PC-3 (cell line): ENCODE measurements at regions not wholly inside any gene's neighbourhood (a gene's known extent, or its start where the extent isn't known, plus 50 kb on each side); places are given as distances from the start of the nearest gene placed in this dataset.
A peak's percentile ranks its signal among the peaks of the same experiment; 100 is the strongest.
"Not testable (repeated sequence)": the region's sequence is repeated elsewhere in the genome, so short reads cannot be mapped to it uniquely, and the experiment has no call there.

Experiments
- ATAC-seq: fragments of 200-7000 bp; cut with Tn5 transposase; 2 replicates; pipeline ENCODE4 v1.9.1; 2020; ENCODE audit warnings: mild to moderate bottlenecking, moderate library complexity
- BruUV-seq: library from RNA; stranded (reverse); fragments of 400-500 nt; replicated peaks from 2 replicates; lab custom pipeline; 2021; lab: Mats Ljungman, UMichigan
- CTCF ChIA-PET: fragments of 300-600 bp; sonication (Branson Sonifier 250); formaldehyde crosslinking; loops from one replicate; lab custom pipeline; 2022; ENCODE audit warnings: antibody characterized with exemption; lab: Charles Lee
- POLR2A ChIA-PET: fragments of 300-600 bp; sonication (Branson Sonifier 250); formaldehyde crosslinking; loops from one replicate; lab custom pipeline; 2022; ENCODE audit warnings: antibody characterized with exemption; ENCODE audit not compliant: unreplicated experiment; lab: Charles Lee
- DNase-seq: peaks from one replicate; pipeline ENCODE4 v3.0.0-alpha.2; 2015
- H2AFZ ChIP-seq: fragments of 300-600 bp; sonication (generic); 2 replicates; pipeline ENCODE4 v1.6.0; 2016; ENCODE audit warnings: antibody characterized with exemption, low read length
- H3F3A ChIP-seq: fragments of 300-600 bp; sonication (generic); one replicate; pipeline ENCODE4 v1.6.0; 2017; ENCODE audit warnings: antibody characterized with exemption, low read length, control low read depth, mild to moderate bottlenecking; ENCODE audit not compliant: unreplicated experiment
- H3K27ac ChIP-seq: fragments of 300-600 bp; sonication (generic); 2 replicates; pipeline ENCODE4 v1.5.1; 2016; ENCODE audit warnings: mild to moderate bottlenecking, low read length
- H3K27me3 ChIP-seq: fragments of 300-600 bp; sonication (generic); 2 replicates; pipeline ENCODE4 v1.6.1; 2016; ENCODE audit warnings: low read length, mixed read lengths
- H3K36me3 ChIP-seq: fragments of 300-600 bp; sonication (generic); 2 replicates; pipeline ENCODE4 v1.6.1; 2016; ENCODE audit warnings: low read depth, mixed run types, low read length, mixed read lengths
- H3K4me1 ChIP-seq: fragments of 300-600 bp; sonication (generic); 2 replicates; pipeline ENCODE4 v1.5.1; 2016; ENCODE audit warnings: low read length; ENCODE audit not compliant: insufficient read depth
- H3K4me2 ChIP-seq: fragments of 300-600 bp; sonication (generic); 2 replicates; pipeline ENCODE4 v1.6.0; 2016; ENCODE audit warnings: low read length
- H3K4me3 ChIP-seq: fragments of 300-600 bp; sonication (generic); 2 replicates; pipeline ENCODE4 v1.5.1; 2016; ENCODE audit warnings: mild to moderate bottlenecking, low read length, mixed read lengths
- H3K79me2 ChIP-seq: fragments of 300-600 bp; sonication (generic); 2 replicates; pipeline ENCODE4 v1.6.1; 2017; ENCODE audit warnings: low read length, mixed read lengths
- H3K9ac ChIP-seq: fragments of 300-600 bp; sonication (generic); 2 replicates; pipeline ENCODE4 v1.6.0; 2016; ENCODE audit warnings: mild to moderate bottlenecking, low read length
- H3K9me2 ChIP-seq: fragments of 300-600 bp; sonication (generic); replicated peaks from 2 replicates; pipeline ENCODE4 v1.6.1; 2016; ENCODE audit warnings: mixed run types, low read length, mixed read lengths
- H3K9me3 ChIP-seq: fragments of 300-600 bp; sonication (generic); 2 replicates; pipeline ENCODE4 v1.6.1; 2016; ENCODE audit warnings: low read length, mixed read lengths
- H4K20me1 ChIP-seq: fragments of 300-600 bp; sonication (generic); 2 replicates; pipeline ENCODE4 v1.6.1; 2016; ENCODE audit warnings: low read length, mixed read lengths
- intact Hi-C: fragments of 100-400 bp; cut with micrococcal nuclease; formaldehyde crosslinking; loops from 2 replicates; pipeline ENCODE4 v1.9.0; 2023

- H3K36me3 ChIP-seq, H3K4me3 ChIP-seq, H3K4me2 ChIP-seq, DNase-seq, BruUV-seq, H4K20me1 ChIP-seq, H3K9me2 ChIP-seq, H3K9me3 ChIP-seq, H3K27ac ChIP-seq, POLR2A ChIA-PET, intact Hi-C loops, H3K4me1 ChIP-seq, H3K9ac ChIP-seq, H3K27me3 ChIP-seq, H3K79me2 ChIP-seq, H3F3A ChIP-seq, CTCF ChIA-PET, ATAC-seq, H2AFZ ChIP-seq: not testable (repeated sequence)
These were observed 4082.3 kb upstream of the TPTE start for GRCh38 chr21:6439058-6439457.

DNA sequence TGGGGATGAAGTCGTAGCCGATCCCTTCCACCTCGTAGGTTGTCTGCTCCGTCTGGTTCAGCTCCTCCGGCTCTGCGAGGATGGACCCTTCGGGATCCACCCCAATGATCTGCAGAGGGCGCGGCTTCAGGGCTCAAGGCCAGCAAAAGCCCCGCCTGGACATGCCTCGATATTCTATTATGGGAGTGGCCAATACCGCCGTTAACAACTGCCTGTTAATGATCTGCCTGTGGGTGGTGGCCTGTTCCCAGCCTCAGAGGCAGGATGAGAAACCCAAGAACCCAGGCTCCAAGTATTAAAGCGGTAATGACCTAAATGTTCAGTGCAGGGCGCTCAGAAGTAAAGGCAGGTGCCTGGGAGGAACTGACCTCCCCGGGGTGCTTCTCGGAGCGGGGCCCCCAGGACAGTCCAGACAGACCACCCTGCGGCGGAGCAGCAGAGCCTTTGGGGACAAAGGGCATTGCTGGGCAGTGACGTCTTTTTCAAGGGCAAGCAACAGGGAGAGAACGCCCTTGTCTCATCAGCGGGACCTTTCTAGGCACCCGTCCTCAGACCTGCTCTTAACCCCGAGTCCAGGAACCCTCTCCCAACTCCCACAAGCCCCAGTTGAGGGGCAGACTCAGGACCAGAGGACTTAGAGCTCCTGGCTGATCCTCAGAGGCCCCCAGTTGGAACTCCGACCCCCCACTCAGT is 4066.6 kb upstream of the TPTE start:
- H3K4me3 ChIP-seq, BruUV-seq, H3K4me1 ChIP-seq, H3K9me2 ChIP-seq, H3K9me3 ChIP-seq, intact Hi-C loops, DNase-seq, H2AFZ ChIP-seq, POLR2A ChIA-PET, H3K27ac ChIP-seq, CTCF ChIA-PET, H3K9ac ChIP-seq, H3K79me2 ChIP-seq, H3K36me3 ChIP-seq, H4K20me1 ChIP-seq, H3K4me2 ChIP-seq, H3F3A ChIP-seq, ATAC-seq, H3K27me3 ChIP-seq: not testable (repeated sequence)

DNA sequence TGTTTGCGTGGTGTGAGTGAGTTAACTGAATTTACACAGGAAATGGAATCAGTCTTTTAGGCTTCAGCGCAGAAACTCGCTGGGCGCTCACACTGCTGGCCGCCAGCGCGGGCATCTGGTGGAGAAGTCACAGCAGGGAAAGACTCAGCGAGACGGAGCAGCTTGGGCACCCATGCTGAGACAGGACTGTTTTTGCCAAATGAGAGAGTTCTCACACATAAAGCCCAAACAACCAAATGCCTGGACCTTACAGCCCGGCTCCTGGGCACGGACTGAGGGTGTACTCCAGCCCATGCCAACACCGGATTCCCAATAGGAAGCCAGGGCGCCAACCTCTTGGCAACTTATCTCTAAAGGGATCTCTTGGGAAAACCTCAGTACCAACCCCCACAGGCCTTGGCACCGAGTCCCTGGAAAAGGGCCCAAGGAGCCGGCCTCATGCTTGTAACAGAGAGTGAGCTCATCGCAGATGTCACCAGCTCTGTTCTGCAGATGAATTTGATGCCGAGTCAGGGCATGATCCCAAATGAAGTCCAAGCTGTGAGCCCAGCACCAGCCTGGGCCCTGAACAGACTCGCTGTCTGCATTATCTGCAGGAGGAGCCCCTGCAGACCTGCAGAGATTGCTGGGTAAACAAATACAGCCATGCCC is 4065.2 kb upstream of the TPTE start:
- H2AFZ ChIP-seq, CTCF ChIA-PET, H3K36me3 ChIP-seq, H3K27ac ChIP-seq, H3K4me2 ChIP-seq, DNase-seq, H3K4me1 ChIP-seq, H3K27me3 ChIP-seq, POLR2A ChIA-PET, BruUV-seq, intact Hi-C loops, H3F3A ChIP-seq, H3K79me2 ChIP-seq, H4K20me1 ChIP-seq, H3K4me3 ChIP-seq, H3K9ac ChIP-seq, H3K9me3 ChIP-seq, H3K9me2 ChIP-seq: not testable (repeated sequence)
- peak; percentile 63 for ATAC-seq

DNA sequence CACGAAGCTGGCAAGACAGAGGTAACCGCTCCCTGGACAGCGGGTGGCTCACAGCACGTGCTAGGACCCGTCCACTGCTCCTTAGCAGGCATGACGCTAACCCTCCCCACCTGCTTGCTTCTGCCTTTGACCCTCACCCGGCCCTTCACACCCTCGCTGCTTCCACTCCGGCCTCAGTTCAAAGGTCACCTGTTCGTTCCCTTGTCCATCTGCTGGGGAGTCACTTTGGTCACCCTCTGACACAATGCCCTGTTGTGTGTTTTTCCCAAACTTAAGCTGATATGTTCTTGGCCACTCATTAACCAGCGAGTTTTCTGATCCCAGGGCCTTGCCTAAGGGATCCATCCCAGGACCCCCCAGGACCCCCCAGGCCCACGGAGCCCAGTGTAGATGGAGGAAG is 4061.6 kb upstream of the TPTE start:
- H3K27ac ChIP-seq, H3F3A ChIP-seq: not testable (repeated sequence)

DNA sequence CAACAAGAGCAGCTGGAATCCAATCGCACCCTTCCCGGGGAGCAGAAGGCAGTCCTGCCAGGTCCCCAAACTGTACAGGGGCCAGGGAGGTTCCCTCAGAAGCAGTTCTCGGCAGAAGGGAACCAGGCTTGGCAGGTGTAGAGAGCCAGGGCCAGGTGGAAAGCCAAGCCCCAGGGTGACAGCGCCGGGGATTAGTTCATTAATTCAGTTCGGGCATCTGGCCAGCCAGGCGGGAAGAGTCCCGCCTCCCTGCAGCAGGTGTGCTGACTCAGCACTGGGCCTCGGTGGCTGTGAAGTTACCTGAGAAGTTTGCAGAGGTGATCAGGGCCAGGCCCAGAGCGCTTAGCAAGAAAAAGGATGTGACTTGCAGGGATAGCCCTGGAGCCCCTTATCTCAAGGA is 4060.0 kb upstream of the TPTE start:
- H3K27me3 ChIP-seq, H3K9ac ChIP-seq, H3K27ac ChIP-seq, H3K4me2 ChIP-seq, H2AFZ ChIP-seq, DNase-seq, ATAC-seq, H3K4me3 ChIP-seq, H3F3A ChIP-seq, CTCF ChIA-PET, H4K20me1 ChIP-seq, H3K79me2 ChIP-seq, BruUV-seq, H3K36me3 ChIP-seq, H3K9me3 ChIP-seq, H3K4me1 ChIP-seq, POLR2A ChIA-PET, H3K9me2 ChIP-seq, intact Hi-C loops: not testable (repeated sequence)

More for the DNA sequence above, 4061.6 kb upstream of the TPTE start:
- H3K36me3 ChIP-seq, CTCF ChIA-PET, ATAC-seq, H3K9me2 ChIP-seq, POLR2A ChIA-PET, H3K79me2 ChIP-seq, H3K9me3 ChIP-seq, H2AFZ ChIP-seq, DNase-seq, H3K4me2 ChIP-seq, H4K20me1 ChIP-seq, H3K27me3 ChIP-seq, intact Hi-C loops, BruUV-seq, H3K4me1 ChIP-seq, H3K9ac ChIP-seq, H3K4me3 ChIP-seq: not testable (repeated sequence)

GRCh38 chr21:6464419-6464818 is 4057.0 kb upstream of the TPTE start:
- intact Hi-C loops, H4K20me1 ChIP-seq, H3K9ac ChIP-seq, POLR2A ChIA-PET, H3K9me2 ChIP-seq, H2AFZ ChIP-seq, H3K27ac ChIP-seq, H3K4me2 ChIP-seq, BruUV-seq, CTCF ChIA-PET, H3K9me3 ChIP-seq, H3F3A ChIP-seq, ATAC-seq, DNase-seq, H3K4me3 ChIP-seq, H3K4me1 ChIP-seq, H3K79me2 ChIP-seq, H3K27me3 ChIP-seq, H3K36me3 ChIP-seq: not testable (repeated sequence)
